ENCODE measurements at regions not wholly inside any gene's neighbourhood (a gene's known extent, or its start where the extent isn't known, plus 50 kb on each side); places are given as distances from the start of the nearest gene placed in this dataset.

DNA sequence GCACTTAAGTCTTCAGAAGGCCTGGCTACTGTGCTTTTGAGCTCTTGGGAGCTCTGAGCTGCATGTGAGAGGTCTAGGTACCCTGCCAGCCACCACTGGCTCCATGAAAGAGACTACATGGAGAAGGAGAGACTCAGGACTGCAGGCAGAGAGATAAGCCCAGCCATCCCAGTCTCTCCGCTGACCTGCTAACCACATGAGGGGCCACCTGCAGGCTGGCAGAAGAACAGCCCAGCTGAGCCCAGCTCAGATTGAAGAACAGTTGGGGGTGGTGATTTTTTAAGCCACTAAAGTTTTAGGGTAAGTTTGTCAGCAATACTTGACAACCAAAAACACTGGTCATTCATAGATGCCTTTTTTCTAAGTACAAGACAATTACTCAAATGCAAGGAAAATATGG, 205.0 kb upstream of the PRDM9 start:
- no peak for TF ChIP-seq POLR2AphosphoS5 (IDR thresholded peaks at IDR 0.05)
- TF ChIP-seq, protein P1, sequence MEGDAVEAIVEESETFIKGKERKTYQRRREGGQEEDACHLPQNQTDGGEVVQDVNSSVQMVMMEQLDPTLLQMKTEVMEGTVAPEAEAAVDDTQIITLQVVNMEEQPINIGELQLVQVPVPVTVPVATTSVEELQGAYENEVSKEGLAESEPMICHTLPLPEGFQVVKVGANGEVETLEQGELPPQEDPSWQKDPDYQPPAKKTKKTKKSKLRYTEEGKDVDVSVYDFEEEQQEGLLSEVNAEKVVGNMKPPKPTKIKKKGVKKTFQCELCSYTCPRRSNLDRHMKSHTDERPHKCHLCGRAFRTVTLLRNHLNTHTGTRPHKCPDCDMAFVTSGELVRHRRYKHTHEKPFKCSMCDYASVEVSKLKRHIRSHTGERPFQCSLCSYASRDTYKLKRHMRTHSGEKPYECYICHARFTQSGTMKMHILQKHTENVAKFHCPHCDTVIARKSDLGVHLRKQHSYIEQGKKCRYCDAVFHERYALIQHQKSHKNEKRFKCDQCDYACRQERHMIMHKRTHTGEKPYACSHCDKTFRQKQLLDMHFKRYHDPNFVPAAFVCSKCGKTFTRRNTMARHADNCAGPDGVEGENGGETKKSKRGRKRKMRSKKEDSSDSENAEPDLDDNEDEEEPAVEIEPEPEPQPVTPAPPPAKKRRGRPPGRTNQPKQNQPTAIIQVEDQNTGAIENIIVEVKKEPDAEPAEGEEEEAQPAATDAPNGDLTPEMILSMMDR (IDR thresholded peaks at IDR 0.05) = no peak
- no peak for TF ChIP-seq POLR2A (IDR thresholded peaks at IDR 0.05)
